Lung microvascular endothelial cell (primary cell): ENCODE measurements at regions not wholly inside any gene's neighbourhood (a gene's known extent, or its start where the extent isn't known, plus 50 kb on each side); places are given as distances from the start of the nearest gene placed in this dataset.

Source experiments
- DNase-seq, 2 donors: peaks; one replicate each; pipeline versions ENCODE4 v3.0.0 to v3.0.0-alpha.2; 2010; ENCODE audit warnings: low read depth in 2 of 2

- DNase-seq, result no peak
Observed at GRCh38 chr2:48253301-48253700, 61.2 kb upstream of the FOXN2 start.

GRCh38 chr2:48254839-48255238 is 59.6 kb upstream of the FOXN2 start:
- no peak for DNase-seq

- no peak for DNase-seq
Observed at GRCh38 chr2:48257456-48257855, 57.0 kb upstream of the FOXN2 start.

DNA sequence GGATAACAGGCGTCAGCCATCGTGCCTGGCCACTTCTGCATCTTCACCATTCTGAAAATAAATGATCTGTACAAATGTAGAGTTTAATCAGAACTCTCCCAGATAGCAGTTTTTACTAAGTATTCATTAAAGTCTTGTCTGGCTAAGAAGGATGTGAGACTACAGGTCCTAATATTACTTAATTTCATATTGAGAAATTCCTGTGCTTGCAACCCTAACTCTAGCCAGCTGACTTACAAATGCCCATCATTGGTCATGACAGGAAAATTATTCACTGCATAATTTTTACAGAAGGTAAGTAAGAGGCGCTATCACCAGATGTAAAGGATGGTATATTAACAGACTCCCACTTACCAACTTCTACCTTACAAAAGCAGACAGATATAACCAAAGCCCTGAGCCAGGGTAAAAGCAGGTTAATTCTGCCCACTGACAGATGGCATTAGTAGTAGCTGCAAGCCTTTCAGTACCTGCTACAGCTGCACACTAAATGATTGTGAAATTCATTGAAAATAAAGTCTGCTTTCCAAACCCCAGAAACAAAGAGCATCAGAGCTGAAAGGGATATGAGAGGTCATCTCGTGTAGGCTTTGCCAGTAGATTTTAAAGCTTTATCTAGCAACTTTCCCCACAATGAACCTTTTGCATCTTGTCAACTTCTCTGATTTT is 55.9 kb upstream of the FOXN2 start:
- DNase-seq, result no peak

GRCh38 chr2:48259811-48260210 is 54.7 kb upstream of the FOXN2 start:
- no peak for DNase-seq

DNA sequence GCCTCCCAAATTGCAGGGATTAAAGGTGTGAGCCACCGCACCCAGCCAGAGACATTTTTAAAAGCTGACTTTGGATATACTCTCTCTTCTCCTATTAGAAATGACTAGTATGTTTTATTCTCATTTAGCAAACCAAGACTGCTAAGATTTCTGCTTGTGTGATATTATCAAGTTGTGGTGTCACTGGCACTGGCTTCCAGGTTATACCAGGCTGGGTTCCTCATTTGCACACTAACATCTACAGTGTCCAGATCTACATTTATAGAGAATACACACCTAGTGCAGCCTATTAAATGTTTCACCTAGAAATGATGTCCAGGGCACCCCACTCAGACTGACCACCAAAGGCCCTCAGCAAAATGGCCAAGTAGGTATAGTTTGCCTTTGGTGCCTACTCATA is 49.9 kb upstream of the FOXN2 start:
- no peak for DNase-seq
